Tibial nerve (tissue), 4 donors: ENCODE measurements at regions not wholly inside any gene's neighbourhood (a gene's known extent, or its start where the extent isn't known, plus 50 kb on each side); places are given as distances from the start of the nearest gene placed in this dataset.

ENCODE experiments used
- EP300 ChIP-seq, 2 donors: sonication (generic); formaldehyde crosslinking; IDR thresholded peaks; one replicate each; pipeline ENCODE4 v1.6.1; 2017; ENCODE audit warnings: antibody characterized with exemption in 2 of 2, mild to moderate bottlenecking in 1 of 2
- POLR2A ChIP-seq, 2 donors: fragments of 450-650 bp; IDR thresholded peaks; one replicate each; pipeline ENCODE4 v1.6.1; 2017; ENCODE audit warnings: antibody characterized with exemption in 2 of 2, mild to moderate bottlenecking in 2 of 2, moderate library complexity in 2 of 2
- TF ChIP-seq, protein P1 (sequence below), 5 experiments: fragments of 200-600 bp in 3 of 5; fragments of 450-650 bp in 2 of 5; sonication (generic) in 3 of 5; IDR thresholded peaks; one replicate each; pipeline ENCODE4 v1.5.1; 2016 to 2019; ENCODE audit warnings: antibody characterized with exemption in 5 of 5, mild to moderate bottlenecking in 3 of 5, moderate library complexity in 2 of 5

DNA sequence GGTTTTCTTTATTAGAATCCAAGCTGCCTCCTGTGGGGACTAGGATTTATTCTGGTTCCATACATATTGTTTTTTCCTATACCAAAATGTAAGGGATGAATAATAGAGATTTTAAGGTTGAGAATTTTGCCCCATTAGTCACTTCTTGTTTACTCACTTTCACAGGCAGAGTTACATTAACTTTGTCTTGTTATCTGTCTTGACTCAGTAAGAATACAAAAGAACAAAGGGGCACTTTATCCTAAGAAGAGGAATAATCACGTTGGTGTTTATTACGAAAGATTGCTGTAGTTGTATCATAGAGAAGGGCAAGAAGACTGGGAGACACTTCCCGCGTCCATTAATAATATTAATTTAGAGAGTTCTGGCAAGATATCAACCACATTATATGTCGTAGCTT is 599.7 kb upstream of the FTMT start:
- TF ChIP-seq POLR2A (IDR thresholded peaks at IDR 0.05) (no peak), EP300 (IDR thresholded peaks at IDR 0.05) (no peak)
- TF ChIP-seq, protein P1, sequence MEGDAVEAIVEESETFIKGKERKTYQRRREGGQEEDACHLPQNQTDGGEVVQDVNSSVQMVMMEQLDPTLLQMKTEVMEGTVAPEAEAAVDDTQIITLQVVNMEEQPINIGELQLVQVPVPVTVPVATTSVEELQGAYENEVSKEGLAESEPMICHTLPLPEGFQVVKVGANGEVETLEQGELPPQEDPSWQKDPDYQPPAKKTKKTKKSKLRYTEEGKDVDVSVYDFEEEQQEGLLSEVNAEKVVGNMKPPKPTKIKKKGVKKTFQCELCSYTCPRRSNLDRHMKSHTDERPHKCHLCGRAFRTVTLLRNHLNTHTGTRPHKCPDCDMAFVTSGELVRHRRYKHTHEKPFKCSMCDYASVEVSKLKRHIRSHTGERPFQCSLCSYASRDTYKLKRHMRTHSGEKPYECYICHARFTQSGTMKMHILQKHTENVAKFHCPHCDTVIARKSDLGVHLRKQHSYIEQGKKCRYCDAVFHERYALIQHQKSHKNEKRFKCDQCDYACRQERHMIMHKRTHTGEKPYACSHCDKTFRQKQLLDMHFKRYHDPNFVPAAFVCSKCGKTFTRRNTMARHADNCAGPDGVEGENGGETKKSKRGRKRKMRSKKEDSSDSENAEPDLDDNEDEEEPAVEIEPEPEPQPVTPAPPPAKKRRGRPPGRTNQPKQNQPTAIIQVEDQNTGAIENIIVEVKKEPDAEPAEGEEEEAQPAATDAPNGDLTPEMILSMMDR (IDR thresholded peaks at IDR 0.05) = no peak
